SH-SY5Y (cell line): ENCODE measurements at regions not wholly inside any gene's neighbourhood (a gene's known extent, or its start where the extent isn't known, plus 50 kb on each side); places are given as distances from the start of the nearest gene placed in this dataset.

Source experiments
- GATA2 ChIP-seq: IDR thresholded peaks from 2 replicates; pipeline ENCODE4 v1.6.1; 2011; ENCODE audit warnings: mild to moderate bottlenecking, low read depth, low read length
- GATA3 ChIP-seq: IDR thresholded peaks from 2 replicates; pipeline ENCODE4 v1.6.1; 2011; ENCODE audit warnings: low read depth, mild to moderate bottlenecking, low read length, moderate library complexity

DNA sequence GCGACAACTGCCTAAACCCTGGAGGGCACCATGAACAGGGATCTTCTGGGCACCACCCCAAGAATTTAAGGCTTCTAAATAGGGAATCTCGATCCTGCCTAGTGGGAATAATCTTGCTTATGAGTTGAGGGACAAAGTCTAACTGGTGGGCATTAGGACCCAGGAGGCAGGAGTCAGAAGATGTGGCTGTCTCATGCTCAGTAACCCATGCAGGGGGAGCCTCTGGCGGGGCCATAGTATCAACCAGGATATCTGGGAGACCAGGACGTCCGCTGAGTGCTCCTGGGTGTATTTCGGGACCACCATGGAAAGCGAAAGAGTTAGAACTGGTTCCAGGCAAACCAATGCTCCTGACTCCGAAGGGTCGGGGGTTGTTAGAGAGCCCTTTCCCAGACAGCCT lies 356.1 kb downstream of the OTOL1 start:
- TF ChIP-seq GATA2: no peak
- no peak for TF ChIP-seq GATA3
